ENCODE measurements at regions not wholly inside any gene's neighbourhood (a gene's known extent, or its start where the extent isn't known, plus 50 kb on each side); places are given as distances from the start of the nearest gene placed in this dataset.

DNA sequence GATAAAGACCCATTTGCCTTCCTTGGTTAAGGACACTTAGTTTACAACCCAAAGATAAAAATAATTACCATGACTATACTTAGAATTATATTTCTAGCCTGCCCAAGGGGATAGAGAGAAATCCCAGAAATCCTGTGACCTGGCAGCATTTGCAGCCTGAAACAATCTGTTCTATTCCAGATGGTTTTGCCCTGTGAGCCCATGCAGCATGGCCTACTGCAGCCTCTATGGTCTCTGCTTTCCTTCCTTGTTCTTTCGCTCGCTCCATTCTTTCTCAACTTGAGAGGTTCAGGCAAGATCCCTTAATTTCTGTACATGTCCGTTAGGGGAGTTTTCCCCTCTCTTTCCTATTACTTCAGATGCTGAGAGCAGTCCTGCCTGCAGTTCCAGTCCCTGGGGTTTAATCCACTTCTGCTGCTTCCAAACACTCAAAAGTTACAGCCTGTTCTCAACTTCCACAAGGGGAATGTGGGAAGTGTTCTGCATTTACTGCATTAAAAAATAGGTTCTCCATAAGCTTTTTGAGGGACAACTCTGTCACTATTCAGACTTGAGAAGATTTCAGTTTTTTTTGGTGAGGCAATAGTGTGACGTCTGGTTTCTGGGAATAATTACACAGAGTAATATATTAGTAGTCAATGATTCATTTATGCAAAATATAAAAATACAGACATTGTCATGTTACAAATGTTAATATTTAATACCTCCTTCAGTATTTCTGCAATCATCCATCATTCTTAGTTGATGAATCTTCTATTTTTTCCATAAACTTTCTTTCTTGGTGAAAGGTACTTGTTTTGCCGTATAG lies 80.3 kb downstream of the CDCA7 start:
- no peak for TF ChIP-seq CTCF (IDR thresholded peaks at IDR 0.05; ENCODE audit: insufficient read depth, low read depth, low read length)
- POLR2A ChIA-PET = no interaction called here
- DNase-seq (ENCODE audit: low read depth) = no peak
- CTCF ChIA-PET = interaction anchor here (0.8 kb wide), 1 partner anchor 133 kb away, joined by 3 read pairs; no protein-coding TSS in a partner anchor
- Histone ChIP-seq H3K27me3 (ENCODE audit: control insufficient read depth, insufficient read depth, low read length) (peaks cover 1% of the 10 kb centered on the region; the same call in 1 of the 2 replicates), H3K4me3 (ENCODE audit: low read depth, low read length) (no peak overlapping the region), H3K36me3 (ENCODE audit: control insufficient read depth, insufficient read depth, low read length) (no peaks in the 10 kb centered on the region)

DNA sequence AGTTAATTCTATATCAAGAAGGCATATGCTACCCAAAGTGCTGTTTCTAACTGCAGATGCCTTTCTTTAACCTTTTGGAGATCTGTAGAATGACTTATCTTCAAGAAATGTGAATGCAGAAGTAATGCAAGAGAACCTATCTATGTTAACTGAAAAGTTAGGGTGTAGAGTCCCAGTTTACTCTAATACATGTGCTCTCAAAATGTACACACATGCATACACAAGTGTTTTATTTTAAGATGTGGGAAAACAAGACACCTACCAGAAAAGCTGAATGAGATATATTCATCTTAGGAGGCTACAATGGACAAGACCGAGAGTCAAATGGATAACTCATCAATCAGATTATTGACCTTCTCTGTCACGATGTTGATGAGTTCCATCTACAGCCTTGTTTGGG lies 80.9 kb downstream of the CDCA7 start:
- H3K27me3 ChIP-seq (ENCODE audit: control insufficient read depth, insufficient read depth, low read length) = no peaks in the 10 kb centered on the region; the same call in 1 of the 2 replicates
- H3K36me3 ChIP-seq (ENCODE audit: control insufficient read depth, insufficient read depth, low read length) = no peaks in the 10 kb centered on the region
- DNase-seq (ENCODE audit: low read depth) = no peak
- CTCF ChIA-PET = interaction anchor here (0.8 kb wide), 1 partner anchor 132 kb away, joined by 3 read pairs; no protein-coding TSS in a partner anchor
- no peak overlapping the region for H3K4me3 ChIP-seq (ENCODE audit: low read depth, low read length)
- POLR2A ChIA-PET = no interaction called here
- TF ChIP-seq CTCF (IDR thresholded peaks at IDR 0.05; ENCODE audit: insufficient read depth, low read depth, low read length) = no peak

DNA sequence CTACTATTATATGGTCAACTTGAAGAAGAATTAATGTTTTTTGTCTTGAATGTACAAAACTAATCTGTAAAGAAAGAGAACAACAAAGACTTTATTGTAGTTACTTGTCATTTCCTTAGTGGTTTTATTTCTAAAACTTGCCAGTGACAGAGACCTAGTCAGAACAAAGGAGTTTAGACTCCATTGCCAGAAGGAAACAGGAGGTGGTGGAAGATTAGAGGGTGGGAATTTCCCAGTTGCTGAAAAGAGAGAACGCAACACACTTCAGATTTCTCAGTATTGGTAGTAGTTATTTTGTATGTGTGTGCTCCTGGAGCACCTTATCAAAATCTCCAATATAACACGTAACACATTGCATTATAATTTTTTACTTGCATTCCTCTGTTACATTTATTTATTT lies 81.4 kb downstream of the CDCA7 start:
- no peak for DNase-seq (ENCODE audit: low read depth)
- ChIA-PET CTCF (interaction anchor here (0.8 kb wide), 1 partner anchor 132 kb away, joined by 3 read pairs; no protein-coding TSS in a partner anchor), POLR2A (no interaction called here)
- Histone ChIP-seq H3K27me3 (ENCODE audit: control insufficient read depth, insufficient read depth, low read length) (no peaks in the 10 kb centered on the region; the same call in 1 of the 2 replicates), H3K36me3 (ENCODE audit: control insufficient read depth, insufficient read depth, low read length) (no peaks in the 10 kb centered on the region), H3K4me3 (ENCODE audit: low read depth, low read length) (no peak overlapping the region)
- no peak for TF ChIP-seq CTCF (IDR thresholded peaks at IDR 0.05; ENCODE audit: insufficient read depth, low read depth, low read length)

- CTCF ChIA-PET = no interaction called here
- no peak for DNase-seq (ENCODE audit: low read depth)
- POLR2A ChIA-PET = no interaction called here
Measured at GRCh38 chr2:173441222-173441621, 86.5 kb downstream of the CDCA7 start.

DNA sequence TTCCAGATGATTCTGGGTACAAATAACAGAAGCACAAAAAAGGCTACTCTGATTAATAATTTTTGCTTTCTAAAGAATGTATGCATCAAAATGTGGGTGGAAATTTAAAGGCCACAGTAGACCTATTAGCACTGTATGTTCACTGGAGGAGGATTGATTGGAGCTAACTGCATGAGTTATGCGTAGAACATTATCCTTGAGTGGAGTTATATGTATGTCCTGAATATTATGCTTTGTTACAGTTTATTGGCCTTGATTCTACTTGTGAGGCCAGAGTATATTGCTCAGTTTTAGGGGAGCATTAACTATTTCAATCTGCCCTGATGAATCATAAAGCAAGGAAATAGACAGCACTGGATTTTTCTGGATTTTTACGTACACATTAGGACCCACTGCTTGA lies 87.9 kb downstream of the CDCA7 start:
- Histone ChIP-seq H3K36me3 (ENCODE audit: control insufficient read depth, insufficient read depth, low read length) (no peaks in the 10 kb centered on the region), H3K4me3 (ENCODE audit: low read depth, low read length) (no peak overlapping the region), H3K27me3 (ENCODE audit: control insufficient read depth, insufficient read depth, low read length) (no peaks in the 10 kb centered on the region)
- CTCF ChIA-PET = no interaction called here
- DNase-seq (ENCODE audit: low read depth) = no peak
- POLR2A ChIA-PET = no interaction called here
- TF ChIP-seq CTCF (IDR thresholded peaks at IDR 0.05; ENCODE audit: insufficient read depth, low read depth, low read length) = no peak

More at GRCh38 chr2:173441222-173441621, 86.5 kb downstream of the CDCA7 start:
- Histone ChIP-seq H3K4me3 (ENCODE audit: low read depth, low read length) (no peak overlapping the region), H3K27me3 (ENCODE audit: control insufficient read depth, insufficient read depth, low read length) (no peaks in the 10 kb centered on the region), H3K36me3 (ENCODE audit: control insufficient read depth, insufficient read depth, low read length) (no peaks in the 10 kb centered on the region)
- TF ChIP-seq CTCF (IDR thresholded peaks at IDR 0.05; ENCODE audit: insufficient read depth, low read depth, low read length) = no peak
